OCI-LY1 (cell line): ENCODE measurements at regions not wholly inside any gene's neighbourhood (a gene's known extent, or its start where the extent isn't known, plus 50 kb on each side); places are given as distances from the start of the nearest gene placed in this dataset.

ENCODE experiments used
- CTCF ChIP-seq: fragments of 200-600 bp; sonication (generic), shearing (Covaris generic); IDR thresholded peaks from 2 replicates; pipeline ENCODE4 v1.5.1; 2017; ENCODE audit warnings: mild to moderate bottlenecking, antibody characterized with exemption, low read length, moderate library complexity, mixed read lengths
- EZH2 ChIP-seq: fragments of 200-600 bp; sonication (generic), shearing (Covaris generic); IDR thresholded peaks from 2 replicates; pipeline ENCODE4 v1.8.0; 2017; ENCODE audit warnings: borderline replicate concordance, mixed run types, mild to moderate bottlenecking, antibody characterized with exemption, low read length, moderate library complexity, mixed read lengths

- TF ChIP-seq CTCF (no peak), EZH2 (no peak)
These were observed 212.5 kb upstream of the DKK2 start for GRCh38 chr4:107248571-107248970.
